Mesothelial cell of epicardium (in vitro differentiated cells): ENCODE measurements at regions not wholly inside any gene's neighbourhood (a gene's known extent, or its start where the extent isn't known, plus 50 kb on each side); places are given as distances from the start of the nearest gene placed in this dataset.

Experiments
- DNase-seq, 2 experiments: peaks; one replicate each; pipeline ENCODE4 v3.0.0; 2021; ENCODE audit warnings: low spot score in 2 of 2; ENCODE audit not compliant: unreplicated experiment in 2 of 2
- H3K27ac Mint-ChIP-seq: 2 replicates; pipeline ENCODE4 v1.8.0; 2021; ENCODE audit warnings: mixed read lengths
- H3K27me3 Mint-ChIP-seq: 2 replicates; pipeline ENCODE4 v1.8.0; 2021; ENCODE audit warnings: low read depth, mixed read lengths
- H3K36me3 Mint-ChIP-seq: 2 replicates; pipeline ENCODE4 v1.8.0; 2021; ENCODE audit warnings: mixed read lengths
- H3K4me1 Mint-ChIP-seq: 2 replicates; pipeline ENCODE4 v1.8.0; 2021; ENCODE audit warnings: mixed read lengths
- H3K4me3 Mint-ChIP-seq: 2 replicates; pipeline ENCODE4 v1.8.0; 2021; ENCODE audit warnings: mild to moderate bottlenecking, moderate library complexity, mixed read lengths
- H3K9me3 Mint-ChIP-seq: 2 replicates; pipeline ENCODE4 v1.8.0; 2021; ENCODE audit warnings: mixed read lengths
- TF ChIP-seq, protein P1 (sequence below): fragments of 200-600 bp; sonication (generic); IDR thresholded peaks from one replicate; pipeline ENCODE4 v1.5.0; 2021; ENCODE audit warnings: antibody characterized with exemption; ENCODE audit not compliant: unreplicated experiment

DNA sequence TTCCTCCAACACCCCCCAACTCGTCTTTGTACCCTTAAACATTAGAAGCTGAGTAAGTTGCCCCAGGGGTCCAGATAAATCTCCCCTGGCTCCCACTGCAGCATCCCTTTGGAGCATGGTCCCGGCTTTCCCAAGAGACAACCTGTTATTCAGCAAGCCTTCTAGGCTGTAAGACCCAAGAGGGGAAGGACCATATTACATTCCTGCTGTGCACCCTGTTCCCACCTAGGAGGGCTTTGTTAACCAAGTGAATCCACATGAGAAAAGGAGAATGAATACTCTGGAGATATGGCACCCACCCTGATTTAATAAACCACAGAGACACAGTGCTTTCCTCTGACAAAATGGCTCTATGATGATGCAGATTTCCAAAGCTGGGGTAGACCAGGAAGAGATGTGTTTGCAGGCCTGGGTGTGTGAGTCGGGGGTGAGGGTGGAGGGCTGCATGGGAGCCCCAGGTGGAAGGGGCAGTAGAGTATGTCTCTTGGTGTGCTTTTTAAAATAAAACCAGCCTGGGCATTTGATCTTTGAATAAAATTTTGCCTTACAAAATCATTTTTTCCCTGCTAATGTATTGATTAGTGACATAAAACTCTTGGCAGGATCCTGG is 325.2 kb downstream of the DRD1 start:
- Mint-ChIP-seq H3K36me3 (no peaks in the 10 kb centered on the region), H3K4me1 (no peaks in the 10 kb centered on the region)
- TF ChIP-seq, protein P1, sequence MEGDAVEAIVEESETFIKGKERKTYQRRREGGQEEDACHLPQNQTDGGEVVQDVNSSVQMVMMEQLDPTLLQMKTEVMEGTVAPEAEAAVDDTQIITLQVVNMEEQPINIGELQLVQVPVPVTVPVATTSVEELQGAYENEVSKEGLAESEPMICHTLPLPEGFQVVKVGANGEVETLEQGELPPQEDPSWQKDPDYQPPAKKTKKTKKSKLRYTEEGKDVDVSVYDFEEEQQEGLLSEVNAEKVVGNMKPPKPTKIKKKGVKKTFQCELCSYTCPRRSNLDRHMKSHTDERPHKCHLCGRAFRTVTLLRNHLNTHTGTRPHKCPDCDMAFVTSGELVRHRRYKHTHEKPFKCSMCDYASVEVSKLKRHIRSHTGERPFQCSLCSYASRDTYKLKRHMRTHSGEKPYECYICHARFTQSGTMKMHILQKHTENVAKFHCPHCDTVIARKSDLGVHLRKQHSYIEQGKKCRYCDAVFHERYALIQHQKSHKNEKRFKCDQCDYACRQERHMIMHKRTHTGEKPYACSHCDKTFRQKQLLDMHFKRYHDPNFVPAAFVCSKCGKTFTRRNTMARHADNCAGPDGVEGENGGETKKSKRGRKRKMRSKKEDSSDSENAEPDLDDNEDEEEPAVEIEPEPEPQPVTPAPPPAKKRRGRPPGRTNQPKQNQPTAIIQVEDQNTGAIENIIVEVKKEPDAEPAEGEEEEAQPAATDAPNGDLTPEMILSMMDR = no peak

DNA sequence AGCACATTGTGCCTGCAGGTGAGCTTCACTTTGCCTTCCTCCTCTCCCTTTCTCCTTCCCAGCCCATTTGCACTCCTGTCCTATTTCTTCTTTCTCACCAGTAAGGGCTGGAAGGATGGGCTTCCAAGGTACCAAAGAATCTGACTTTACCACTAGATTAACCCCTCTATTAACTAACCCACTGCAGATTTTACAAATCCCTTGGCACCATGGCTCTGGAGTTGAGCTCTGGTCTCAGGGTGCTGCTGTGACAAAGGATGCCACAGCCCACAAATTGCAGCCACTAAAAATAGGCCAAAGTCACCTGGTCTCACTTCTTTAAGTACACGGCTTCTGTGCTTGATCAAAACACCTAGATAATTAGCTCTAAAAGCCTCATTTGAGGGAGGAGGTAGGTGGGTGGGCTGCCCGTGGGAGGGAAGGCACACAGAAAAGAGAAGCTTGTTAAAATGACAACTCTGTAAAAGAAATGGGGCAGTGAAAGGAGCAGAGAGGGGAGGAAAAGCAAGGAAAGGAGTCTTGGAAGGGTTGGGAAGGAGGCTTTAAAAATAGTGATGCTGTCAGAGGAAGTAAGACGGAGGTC is 327.4 kb downstream of the DRD1 start:
- no peaks in the 10 kb centered on the region for H3K4me1 Mint-ChIP-seq
- TF ChIP-seq, protein P1 = no peak
- no peak overlapping the region for H3K27ac Mint-ChIP-seq
- no peaks in the 10 kb centered on the region for H3K36me3 Mint-ChIP-seq
- H3K4me3 Mint-ChIP-seq = no peak overlapping the region
- peaks cover 37% of the 10 kb centered on the region for H3K27me3 Mint-ChIP-seq
- DNase-seq = no peak
- peaks cover 6% of the 10 kb centered on the region for H3K9me3 Mint-ChIP-seq

More for the DNA sequence above, 325.2 kb downstream of the DRD1 start:
- Mint-ChIP-seq H3K27ac (no peak overlapping the region), H3K9me3 (peaks cover 10% of the 10 kb centered on the region), H3K4me3 (no peak overlapping the region), H3K27me3 (peaks cover 32% of the 10 kb centered on the region)
- no peak for DNase-seq

DNA sequence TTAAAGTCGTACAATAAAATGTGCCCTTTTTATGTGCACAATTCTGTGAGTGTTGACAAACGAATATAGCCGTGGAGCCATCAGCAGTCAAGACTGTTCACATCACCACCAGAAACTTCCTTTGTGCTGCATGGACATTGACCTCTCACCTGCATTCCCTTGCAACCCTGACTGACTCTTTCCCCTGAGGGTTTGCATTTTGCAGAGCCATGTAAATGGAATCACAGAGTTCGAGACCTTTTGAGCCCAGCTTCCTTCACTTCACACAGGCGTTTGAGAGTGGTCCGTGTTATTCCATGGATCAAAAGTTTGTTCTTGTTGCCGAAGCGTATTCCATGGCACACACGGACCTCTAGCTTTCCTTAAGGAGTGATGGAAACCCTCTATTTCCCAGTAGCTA is 328.2 kb downstream of the DRD1 start:
- H3K27me3 Mint-ChIP-seq = peaks cover 37% of the 10 kb centered on the region
- no peak overlapping the region for H3K27ac Mint-ChIP-seq
- no peaks in the 10 kb centered on the region for H3K36me3 Mint-ChIP-seq
- no peak for DNase-seq
- peaks cover 6% of the 10 kb centered on the region for H3K9me3 Mint-ChIP-seq
- no peak overlapping the region for H3K4me3 Mint-ChIP-seq
- no peaks in the 10 kb centered on the region for H3K4me1 Mint-ChIP-seq
- TF ChIP-seq, protein P1 = no peak

DNA sequence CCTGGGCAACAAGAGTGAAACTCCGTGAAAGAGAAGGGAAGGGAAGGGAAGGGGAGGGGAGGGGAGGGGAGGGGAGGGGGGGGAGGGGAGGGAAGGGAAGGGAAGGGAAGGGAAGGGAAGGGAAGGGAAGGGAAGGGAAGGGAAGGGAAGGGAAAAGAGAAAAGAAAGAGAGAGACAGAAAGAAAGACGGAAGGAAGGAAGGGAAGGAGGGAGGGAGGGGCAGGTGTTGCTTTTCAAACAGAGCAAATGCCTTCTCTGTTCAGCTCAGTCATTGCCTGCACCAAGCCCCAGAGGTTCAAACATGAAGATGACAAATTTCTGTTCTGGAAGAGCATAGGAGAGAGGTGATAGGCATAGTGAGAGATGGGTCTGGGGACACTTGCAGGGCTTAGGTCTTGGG is 330.0 kb downstream of the DRD1 start:
- TF ChIP-seq, protein P1 = no peak
- no peaks in the 10 kb centered on the region for H3K4me1 Mint-ChIP-seq
- no peak overlapping the region for H3K4me3 Mint-ChIP-seq
- DNase-seq = no peak
- H3K9me3 Mint-ChIP-seq = peaks cover 9% of the 10 kb centered on the region
- no peak overlapping the region for H3K27ac Mint-ChIP-seq
- H3K27me3 Mint-ChIP-seq = peaks cover 37% of the 10 kb centered on the region
- no peaks in the 10 kb centered on the region for H3K36me3 Mint-ChIP-seq

DNA sequence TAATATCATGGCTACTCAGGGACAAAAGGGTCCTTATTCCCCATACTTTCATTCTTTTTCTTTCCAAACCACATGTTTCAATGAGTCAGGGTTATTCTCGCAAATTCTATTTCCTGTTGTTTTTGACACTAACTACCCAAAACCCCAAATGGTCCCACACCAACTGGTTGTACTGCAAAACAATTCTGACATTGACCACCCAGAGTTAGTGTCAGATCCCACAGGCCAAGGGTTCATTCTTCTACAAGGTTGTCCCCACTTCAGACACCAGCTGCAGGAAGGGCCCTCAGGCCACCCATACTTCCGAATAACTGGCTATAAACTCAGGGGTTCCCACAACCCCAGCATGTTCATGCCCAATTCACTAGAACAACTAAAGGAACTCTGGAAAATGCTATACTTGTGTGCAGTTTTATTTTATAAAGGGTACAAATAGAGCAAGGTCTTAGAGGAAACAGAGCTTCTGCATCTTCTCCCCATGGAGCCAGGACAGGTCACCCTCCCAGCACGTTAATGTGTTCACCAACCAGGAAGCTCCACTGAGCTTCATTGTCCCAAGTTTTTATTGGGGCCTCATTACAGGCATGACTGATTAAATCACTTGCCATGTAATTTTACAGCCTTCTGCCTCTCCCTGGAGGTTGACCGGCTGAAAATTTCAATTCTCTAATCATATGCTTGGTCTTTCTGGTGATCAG is 334.8 kb downstream of the DRD1 start:
- H3K4me1 Mint-ChIP-seq = peaks cover 3% of the 10 kb centered on the region
- H3K4me3 Mint-ChIP-seq = no peak overlapping the region
- peaks cover 29% of the 10 kb centered on the region for H3K27me3 Mint-ChIP-seq

More for the DNA sequence above, 334.8 kb downstream of the DRD1 start:
- H3K27ac Mint-ChIP-seq = no peak overlapping the region
- DNase-seq = no peak
- no peaks in the 10 kb centered on the region for H3K36me3 Mint-ChIP-seq
- peaks cover 9% of the 10 kb centered on the region for H3K9me3 Mint-ChIP-seq
- TF ChIP-seq, protein P1 = no peak
